ENCODE measurements at regions not wholly inside any gene's neighbourhood (a gene's known extent, or its start where the extent isn't known, plus 50 kb on each side); places are given as distances from the start of the nearest gene placed in this dataset.

- no peak for DNase-seq (ENCODE audit: low spot score)
Measured at GRCh38 chr12:58530742-58531062, 389.6 kb downstream of the LRIG3 start.

GRCh38 chr12:58532855-58533608 lies 387.3 kb downstream of the LRIG3 start:
- DNase-seq (ENCODE audit: low spot score) = no peak

GRCh38 chr12:58533652-58534051 lies 386.7 kb downstream of the LRIG3 start:
- DNase-seq (ENCODE audit: low spot score) = no peak

GRCh38 chr12:58537278-58537677 lies 383.0 kb downstream of the LRIG3 start:
- DNase-seq (ENCODE audit: low spot score) = peak; percentile 21

- DNase-seq (ENCODE audit: low spot score) = no peak
Measured at GRCh38 chr12:58539295-58539694, 381.0 kb downstream of the LRIG3 start.

- DNase-seq (ENCODE audit: low spot score) = peak; percentile 78
Measured at GRCh38 chr12:58540480-58541299, 379.6 kb downstream of the LRIG3 start.

GRCh38 chr12:58541300-58541690 lies 379.0 kb downstream of the LRIG3 start:
- no peak for DNase-seq (ENCODE audit: low spot score)

GRCh38 chr12:58544281-58544680 lies 376.0 kb downstream of the LRIG3 start:
- DNase-seq (ENCODE audit: low spot score) = no peak

GRCh38 chr12:58547217-58547616 lies 373.1 kb downstream of the LRIG3 start:
- DNase-seq (ENCODE audit: low spot score) = no peak

GRCh38 chr12:58548801-58549200 lies 371.5 kb downstream of the LRIG3 start:
- no peak for DNase-seq (ENCODE audit: low spot score)

- DNase-seq (ENCODE audit: low spot score) = no peak
Measured at GRCh38 chr12:58554522-58555157, 365.7 kb downstream of the LRIG3 start.

- no peak for DNase-seq (ENCODE audit: low spot score)
Measured at GRCh38 chr12:58557171-58557570, 363.1 kb downstream of the LRIG3 start.

GRCh38 chr12:58557661-58558060 lies 362.6 kb downstream of the LRIG3 start:
- DNase-seq (ENCODE audit: low spot score) = no peak

- DNase-seq (ENCODE audit: low spot score) = no peak
Measured at GRCh38 chr12:58563621-58564020, 356.7 kb downstream of the LRIG3 start.

- no peak for DNase-seq (ENCODE audit: low spot score)
Measured at GRCh38 chr12:58564721-58565120, 355.6 kb downstream of the LRIG3 start.

GRCh38 chr12:58566599-58566998 lies 353.7 kb downstream of the LRIG3 start:
- no peak for DNase-seq (ENCODE audit: low spot score)

GRCh38 chr12:58567189-58567588 lies 353.1 kb downstream of the LRIG3 start:
- no peak for DNase-seq (ENCODE audit: low spot score)

GRCh38 chr12:58570411-58570810 lies 349.9 kb downstream of the LRIG3 start:
- no peak for DNase-seq (ENCODE audit: low spot score)

GRCh38 chr12:58575256-58575655 lies 345.0 kb downstream of the LRIG3 start:
- DNase-seq (ENCODE audit: low spot score) = peak; percentile 21

- no peak for DNase-seq (ENCODE audit: low spot score)
Measured at GRCh38 chr12:58576081-58576480, 344.2 kb downstream of the LRIG3 start.

- DNase-seq (ENCODE audit: low spot score) = no peak
Measured at GRCh38 chr12:58576916-58577315, 343.4 kb downstream of the LRIG3 start.

GRCh38 chr12:58580095-58580494 lies 340.2 kb downstream of the LRIG3 start:
- no peak for DNase-seq (ENCODE audit: low spot score)

GRCh38 chr12:58583529-58583928 lies 336.8 kb downstream of the LRIG3 start:
- DNase-seq (ENCODE audit: low spot score) = no peak
